GM21360 (cell line): ENCODE measurements at regions not wholly inside any gene's neighbourhood (a gene's known extent, or its start where the extent isn't known, plus 50 kb on each side); places are given as distances from the start of the nearest gene placed in this dataset.
A peak's percentile ranks its signal among the peaks of the same experiment; 100 is the strongest.

Source experiments
- ATAC-seq: cut with Tn5 transposase; IDR thresholded peaks from one replicate; pipeline ENCODE4 v1.9.1; 2021; ENCODE audit warnings: mild to moderate bottlenecking, moderate library complexity; ENCODE audit not compliant: unreplicated experiment

GRCh38 chr10:6339891-6340290 lies 137.2 kb downstream of the PFKFB3 start:
- no peak for ATAC-seq

DNA sequence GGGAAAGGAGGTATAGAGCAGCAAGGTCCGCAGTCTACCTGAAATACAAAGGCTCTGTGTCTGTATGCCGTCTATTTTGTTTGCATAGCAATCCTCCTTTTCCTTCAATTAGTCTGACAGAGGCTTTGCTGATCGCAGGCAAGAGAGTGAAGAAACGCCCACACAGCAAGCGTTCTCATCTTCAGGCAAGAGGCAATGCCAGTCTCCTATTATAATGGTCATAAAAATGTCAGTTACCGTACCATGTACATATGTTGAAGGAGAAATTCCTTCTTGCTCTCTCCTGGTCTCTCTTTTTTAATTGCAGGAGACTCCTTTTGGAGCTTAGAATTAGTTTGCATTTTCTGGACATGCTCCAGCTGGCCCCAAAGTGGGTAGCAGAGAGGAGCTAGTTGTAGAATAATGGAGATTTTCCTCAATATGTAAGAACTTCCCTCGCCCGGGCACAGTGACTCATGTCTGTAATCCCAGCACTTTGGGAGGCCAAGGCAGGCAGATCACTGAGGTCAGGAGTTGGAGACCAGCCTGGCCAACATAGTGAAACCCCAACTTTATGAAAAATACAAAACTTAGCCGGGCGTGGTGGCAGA lies 139.5 kb downstream of the PFKFB3 start:
- ATAC-seq, result no peak

GRCh38 chr10:6343305-6344010 lies 140.7 kb downstream of the PFKFB3 start:
- no peak for ATAC-seq

DNA sequence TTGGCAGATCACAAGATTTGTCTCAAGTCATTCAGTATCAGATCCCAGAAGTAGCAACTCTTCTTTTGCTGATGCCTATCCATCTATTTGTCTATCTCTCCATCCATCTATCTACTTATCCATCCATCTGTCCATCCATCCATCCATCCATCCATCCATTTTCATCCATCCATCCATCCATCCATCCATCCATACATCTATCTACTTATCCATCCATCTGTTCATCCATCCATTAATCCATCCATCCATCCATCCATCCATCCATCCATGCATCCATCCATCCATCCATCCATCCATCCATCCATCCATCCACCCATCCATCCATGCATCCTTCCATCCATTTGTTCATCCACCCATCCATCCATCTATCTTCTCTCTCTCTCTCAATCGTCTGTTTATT lies 142.7 kb downstream of the PFKFB3 start:
- ATAC-seq, result no peak

DNA sequence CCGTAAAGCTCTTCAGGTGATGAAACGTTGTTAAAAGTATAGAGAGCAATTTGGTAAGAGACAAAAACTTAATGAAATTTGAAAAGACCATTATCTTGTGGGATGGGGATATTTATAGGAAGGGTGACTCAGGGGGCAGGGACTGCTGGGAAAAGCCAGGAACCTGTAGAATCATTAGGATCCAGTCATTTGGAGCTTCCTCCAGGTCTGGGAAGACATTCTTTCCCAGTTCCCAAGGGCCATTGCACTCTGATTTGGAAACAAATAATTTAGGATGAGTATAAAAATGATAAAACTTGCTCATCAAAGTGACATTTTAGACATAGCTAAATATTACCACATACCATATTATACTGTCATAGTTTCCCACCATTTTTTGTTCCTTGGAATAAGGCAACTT lies 143.9 kb downstream of the PFKFB3 start:
- no peak for ATAC-seq

GRCh38 chr10:6347391-6347951 lies 144.7 kb downstream of the PFKFB3 start:
- no peak for ATAC-seq

- peak; percentile 94 for ATAC-seq
Observed at GRCh38 chr10:6348096-6348874, 145.6 kb downstream of the PFKFB3 start.

- no peak for ATAC-seq
Observed at GRCh38 chr10:6349846-6350535, 147.3 kb downstream of the PFKFB3 start.

GRCh38 chr10:6350609-6351008 lies 147.9 kb downstream of the PFKFB3 start:
- ATAC-seq, result no peak

DNA sequence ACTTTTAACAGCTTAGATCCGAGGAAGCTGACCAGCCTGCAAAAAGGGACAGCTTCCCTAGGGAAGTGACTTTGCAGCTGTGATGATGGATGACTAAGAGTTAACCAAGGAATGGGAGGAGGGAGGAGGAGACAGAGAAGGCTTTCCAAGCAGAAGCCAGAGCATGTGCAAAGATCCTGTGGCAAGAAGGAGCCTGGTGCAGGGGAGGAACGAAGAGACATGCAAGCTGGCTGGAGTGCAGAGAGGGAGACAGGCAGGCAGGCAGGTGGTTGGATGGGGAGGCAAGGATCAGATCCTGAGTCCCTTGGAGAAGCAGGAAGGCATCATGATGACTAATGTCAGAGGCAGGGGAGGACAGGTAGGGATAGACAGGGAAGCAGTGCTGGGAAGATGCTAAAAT lies 148.8 kb downstream of the PFKFB3 start:
- ATAC-seq, result no peak

- no peak for ATAC-seq
Observed at GRCh38 chr10:6353526-6353925, 150.8 kb downstream of the PFKFB3 start.

GRCh38 chr10:6354168-6354772 lies 151.5 kb downstream of the PFKFB3 start:
- ATAC-seq, result no peak

GRCh38 chr10:6356280-6356793 lies 153.6 kb downstream of the PFKFB3 start:
- no peak for ATAC-seq

DNA sequence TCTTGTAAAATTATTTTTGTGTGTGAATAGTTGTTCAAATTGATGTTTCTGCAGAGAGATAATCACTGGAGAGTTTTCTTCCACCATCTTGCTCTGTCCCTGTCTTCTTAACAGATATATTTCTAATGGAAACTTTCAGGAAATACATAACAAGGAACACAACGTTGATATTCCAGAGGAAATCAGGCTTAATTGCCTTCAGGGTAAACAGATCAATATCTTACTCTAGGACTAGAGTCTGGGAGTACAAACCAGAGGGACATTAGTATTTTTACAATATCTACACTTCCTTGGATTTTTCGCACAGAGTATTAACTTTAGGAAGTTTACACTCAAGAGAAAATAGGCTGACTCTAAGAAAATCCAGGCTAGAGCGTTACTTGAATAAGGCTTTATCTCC lies 159.1 kb downstream of the PFKFB3 start:
- no peak for ATAC-seq

- ATAC-seq, result no peak
Observed at GRCh38 chr10:6362879-6363278, 160.1 kb downstream of the PFKFB3 start.

DNA sequence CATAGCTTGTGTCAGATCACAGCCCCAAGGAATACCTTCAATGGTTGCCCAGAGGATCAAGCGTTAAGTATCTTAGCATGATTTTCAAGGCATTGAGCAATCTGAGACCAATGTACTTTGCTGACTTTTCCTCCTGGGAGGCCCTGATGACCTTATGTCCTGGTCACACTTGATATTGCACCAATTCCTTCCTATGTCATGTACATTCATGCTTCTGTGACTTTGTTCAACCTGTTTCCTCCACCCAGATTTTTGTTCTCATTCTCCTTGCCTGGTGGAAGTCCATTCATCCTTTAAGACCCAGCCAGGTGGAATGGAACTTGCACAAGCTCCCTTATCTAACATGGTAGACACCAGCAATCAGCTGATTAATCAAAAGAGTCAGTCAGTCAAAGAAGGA lies 160.8 kb downstream of the PFKFB3 start:
- ATAC-seq, result no peak

- no peak for ATAC-seq
Observed at GRCh38 chr10:6364283-6364682, 161.6 kb downstream of the PFKFB3 start.

DNA sequence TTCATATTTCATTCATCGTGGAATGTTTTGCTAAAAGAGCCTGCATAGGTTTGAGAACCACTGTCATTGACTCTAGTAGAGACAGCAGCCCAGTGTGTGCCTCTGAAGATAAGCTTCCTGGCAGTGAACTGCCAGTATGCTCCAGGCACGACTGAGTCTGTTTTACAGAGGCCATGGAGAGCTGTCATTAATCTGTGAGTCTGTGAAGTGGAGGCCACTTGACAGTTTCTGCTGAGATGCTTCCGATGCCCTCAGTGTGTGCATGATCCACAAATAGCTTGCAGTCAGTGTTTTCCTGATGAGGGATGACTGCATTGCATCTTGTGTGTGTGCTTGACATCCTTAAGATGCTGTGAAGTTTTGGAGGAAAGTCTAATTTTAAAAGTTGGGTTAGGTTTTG lies 162.2 kb downstream of the PFKFB3 start:
- no peak for ATAC-seq

- ATAC-seq, result no peak
Observed at GRCh38 chr10:6365384-6365783, 162.7 kb downstream of the PFKFB3 start.
